Right lobe of liver (tissue), 6 donors: ENCODE measurements at regions not wholly inside any gene's neighbourhood (a gene's known extent, or its start where the extent isn't known, plus 50 kb on each side); places are given as distances from the start of the nearest gene placed in this dataset.
A peak's percentile ranks its signal among the peaks of the same experiment; 100 is the strongest.

Source experiments
- ATAC-seq, 4 donors: fragments of 200-7000 bp; cut with Tn5 transposase; one replicate each; pipeline ENCODE4 v1.9.1; 2020; ENCODE audit warnings: mild to moderate bottlenecking in 4 of 4, moderate library complexity in 4 of 4
- DNase-seq, 3 donors: peaks; one replicate each; pipeline ENCODE4 v3.0.0-alpha.2; 2020
- H3K27ac ChIP-seq, 3 donors: fragments of 200-600 bp; one replicate each; pipeline ENCODE4 v1.8.0; 2022
- H3K27me3 ChIP-seq, 2 donors: fragments of 200-600 bp; one replicate each; pipeline ENCODE4 v1.8.0; 2022
- H3K36me3 ChIP-seq, 4 donors: fragments of 200-600 bp; sonication (generic) in 1 of 4; one replicate each; pipeline versions ENCODE4 v1.5.1 to v1.8.0; 2017 to 2022; ENCODE audit warnings: control low read depth in 1 of 4
- H3K4me1 ChIP-seq, 4 donors: fragments of 200-600 bp; sonication (generic) in 1 of 4; one replicate each; pipeline versions ENCODE4 v1.5.1 to v1.8.0; 2017 to 2022; ENCODE audit warnings: control low read depth in 1 of 4
- H3K4me3 ChIP-seq, 3 donors: fragments of 200-600 bp; one replicate each; pipeline ENCODE4 v1.8.0; 2022
- H3K9me3 ChIP-seq, 4 donors: fragments of 200-600 bp; sonication (generic) in 1 of 4; one replicate each; pipeline versions ENCODE4 v1.5.1 to v1.8.0; 2017 to 2022; ENCODE audit warnings: control low read depth in 1 of 4
- CTCF ChIP-seq, 4 donors: fragments of 200-600 bp in 3 of 4; fragments of 450-650 bp in 1 of 4; IDR thresholded peaks; one replicate each; pipeline versions ENCODE4 v1.5.1 to v1.8.0; 2016 to 2022; ENCODE audit warnings: antibody characterized with exemption in 4 of 4, mild to moderate bottlenecking in 2 of 4
- POLR2A ChIP-seq: fragments of 450-650 bp; IDR thresholded peaks from one replicate; pipeline ENCODE4 v1.6.1; 2017; ENCODE audit warnings: antibody characterized with exemption, mild to moderate bottlenecking
- WGBS: methylation state at CpG from one replicate; pipeline ENCODE4 v1.1.6; 2018; ENCODE audit warnings: low coverage, low lambda C conversion rate; ENCODE audit not compliant: insufficient coverage; ENCODE audit errors: missing lambda C conversion rate; 5-methylcytosine and 5-hydroxymethylcytosine counted together
- intact Hi-C, 2 donors: fragments of 100-400 bp; cut with DNase I; formaldehyde crosslinking; loops; one replicate each; pipeline versions ENCODE4 v1.11.2 to v1.14.1; 2022
- donor health status: DM: no; HTN: yes; CAD: no.
- donor health status: DM: no; HTN: no; CAD: no.
- donor health status: DM: no; HTN: no; CAD: no.
- donor health status: DM: no; HTN: yes; CAD: no.
- donor health status: DM: no; HTN: yes; CAD: no.

- Histone ChIP-seq H3K9me3 (no peaks in the 10 kb centered on the region), H3K36me3 (no peaks in the 10 kb centered on the region), H3K4me1 (no peaks in the 10 kb centered on the region), H3K27ac (no peak overlapping the region), H3K27me3 (no peaks in the 10 kb centered on the region), H3K4me3 (no peak overlapping the region)
- ATAC-seq (peak; percentile 83 to 95 (median 93)), DNase-seq (no peak)
- intact Hi-C loops = no loop called here
- TF ChIP-seq POLR2A (no peak), CTCF (IDR thresholded peaks at IDR 0.05) (peak; percentile 37 to 55 (median 46))
- 30% methylated on average over 6 of the region's 6 CpGs for WGBS
Observed at GRCh38 chr9:91089405-91090129, 272.2 kb downstream of the AUH start.

- no peaks in the 10 kb centered on the region for H3K4me1 ChIP-seq
- no peak overlapping the region for H3K27ac ChIP-seq
- H3K4me3 ChIP-seq = no peak overlapping the region
- H3K9me3 ChIP-seq = no peaks in the 10 kb centered on the region
- WGBS = 81% methylated on average over 3 of the region's 5 CpGs
- no peaks in the 10 kb centered on the region for H3K27me3 ChIP-seq
- no peak for ATAC-seq
- H3K36me3 ChIP-seq = no peaks in the 10 kb centered on the region
- no peak for DNase-seq
- TF ChIP-seq POLR2A = no peak
- intact Hi-C loops = no loop called here
Observed at GRCh38 chr9:91090130-91090410, 271.6 kb downstream of the AUH start.

- Histone ChIP-seq H3K9me3 (no peaks in the 10 kb centered on the region), H3K4me1 (no peaks in the 10 kb centered on the region), H3K27ac (no peak overlapping the region), H3K4me3 (no peak overlapping the region), H3K36me3 (no peaks in the 10 kb centered on the region), H3K27me3 (no peaks in the 10 kb centered on the region)
- no CpG with 5 or more reads among the region's 1 CpG for WGBS
- intact Hi-C loops = no loop called here
- ATAC-seq (no peak), DNase-seq (no peak)
- no peak for TF ChIP-seq CTCF (IDR thresholded peaks at IDR 0.05)
- no peak for TF ChIP-seq POLR2A
Observed at GRCh38 chr9:91092214-91092613, 269.5 kb downstream of the AUH start.

- intact Hi-C loops = no loop called here
Observed at GRCh38 chr9:91094324-91095088, 267.2 kb downstream of the AUH start.

More at GRCh38 chr9:91094324-91095088, 267.2 kb downstream of the AUH start:
- no peak for TF ChIP-seq CTCF (IDR thresholded peaks at IDR 0.05)
- no peak for TF ChIP-seq POLR2A
- no peak overlapping the region for H3K4me3 ChIP-seq
- WGBS = 100% methylated on average over 1 of the region's 1 CpG
- no peaks in the 10 kb centered on the region for H3K36me3 ChIP-seq
- ATAC-seq (no peak), DNase-seq (no peak)
- H3K4me1 ChIP-seq = peaks cover 0 to 4% (median 2%) of the 10 kb centered on the region in 4 donors
- no peaks in the 10 kb centered on the region for H3K27me3 ChIP-seq
- no peaks in the 10 kb centered on the region for H3K9me3 ChIP-seq
- H3K27ac ChIP-seq = no peak overlapping the region
